Breast epithelium (tissue), 4 donors: ENCODE measurements at regions not wholly inside any gene's neighbourhood (a gene's known extent, or its start where the extent isn't known, plus 50 kb on each side); places are given as distances from the start of the nearest gene placed in this dataset.

Experiments
- DNase-seq, 2 donors: peaks; one replicate each; pipeline ENCODE4 v3.0.0-alpha.2; 2019; ENCODE audit warnings: low spot score in 2 of 2
- H3K27ac ChIP-seq, 2 donors: fragments of 200-600 bp; sonication (generic) in 1 of 2; one replicate each; pipeline ENCODE4 v1.5.1; 2016 to 2019; ENCODE audit warnings: mild to moderate bottlenecking in 1 of 2
- H3K27me3 ChIP-seq, 2 donors: fragments of 200-600 bp; sonication (generic) in 1 of 2; one replicate each; pipeline versions ENCODE4 v1.5.1 to v1.6.0; 2017 to 2019; ENCODE audit warnings: control low read depth in 1 of 2, mild to moderate bottlenecking in 1 of 2
- H3K36me3 ChIP-seq: fragments of 200-600 bp; one replicate; pipeline ENCODE4 v1.5.1; 2019
- H3K4me1 ChIP-seq, 2 donors: fragments of 200-600 bp; sonication (generic); one replicate each; pipeline ENCODE4 v1.5.1; 2016 to 2019; ENCODE audit warnings: control low read depth in 1 of 2
- H3K4me3 ChIP-seq, 3 donors: fragments of 200-600 bp; sonication (generic); 1 replicate in 2 of 3; 2 replicates in 1 of 3; pipeline ENCODE4 v1.5.1; 2016 to 2019; ENCODE audit warnings: mild to moderate bottlenecking in 3 of 3, moderate library complexity in 2 of 3
- H3K9me3 ChIP-seq, 2 donors: fragments of 200-600 bp; sonication (generic) in 1 of 2; one replicate each; pipeline ENCODE4 v1.5.1; 2016 to 2019; ENCODE audit warnings: control low read depth in 1 of 2
- CTCF ChIP-seq, 3 donors: fragments of 450-650 bp; IDR thresholded peaks; one replicate each; pipeline ENCODE4 v1.5.1; 2016 to 2017; ENCODE audit warnings: antibody characterized with exemption in 3 of 3, mild to moderate bottlenecking in 3 of 3, moderate library complexity in 3 of 3
- POLR2A ChIP-seq: fragments of 450-650 bp; IDR thresholded peaks from one replicate; pipeline ENCODE4 v1.6.1; 2016; ENCODE audit warnings: antibody characterized with exemption, mild to moderate bottlenecking, moderate library complexity
- POLR2AphosphoS5 ChIP-seq, 3 donors: sonication (generic); formaldehyde crosslinking; IDR thresholded peaks; one replicate each; pipeline ENCODE4 v1.6.1; 2017; ENCODE audit warnings: antibody characterized with exemption in 3 of 3
- intact Hi-C: fragments of 100-400 bp; cut with DNase I; formaldehyde crosslinking; loops from one replicate; pipeline ENCODE4 v1.15.1; 2023; ENCODE audit warnings: low total_unique reads

- intact Hi-C loops, result no loop called here
- H3K27me3 ChIP-seq, result no peaks in the 10 kb centered on the region
- H3K27ac ChIP-seq, result no peak overlapping the region
- TF ChIP-seq POLR2A, result no peak
- no peak for TF ChIP-seq POLR2AphosphoS5 (IDR thresholded peaks at IDR 0.05)
- no peak for TF ChIP-seq CTCF (IDR thresholded peaks at IDR 0.05)
- no peaks in the 10 kb centered on the region for H3K36me3 ChIP-seq
- no peaks in the 10 kb centered on the region for H3K9me3 ChIP-seq
- no peak for DNase-seq
- H3K4me1 ChIP-seq, result no peaks in the 10 kb centered on the region
- H3K4me3 ChIP-seq, result no peak overlapping the region
Observed at GRCh38 chr2:198917275-198917674, 540.5 kb downstream of the SATB2 start.

GRCh38 chr2:198916548-198917080 lies 541.1 kb downstream of the SATB2 start:
- no peaks in the 10 kb centered on the region for H3K9me3 ChIP-seq
- H3K27me3 ChIP-seq, result no peaks in the 10 kb centered on the region
- no peak for DNase-seq
- intact Hi-C loops, result no loop called here
- no peak overlapping the region for H3K4me3 ChIP-seq
- H3K36me3 ChIP-seq, result no peaks in the 10 kb centered on the region
- no peak overlapping the region for H3K27ac ChIP-seq
- TF ChIP-seq POLR2AphosphoS5 (IDR thresholded peaks at IDR 0.05) (no peak), POLR2A (no peak), CTCF (IDR thresholded peaks at IDR 0.05) (no peak)
- no peaks in the 10 kb centered on the region for H3K4me1 ChIP-seq

- intact Hi-C loops, result no loop called here
- TF ChIP-seq CTCF (IDR thresholded peaks at IDR 0.05), result no peak
- no peaks in the 10 kb centered on the region for H3K4me1 ChIP-seq
- no peak overlapping the region for H3K4me3 ChIP-seq
- H3K9me3 ChIP-seq, result no peaks in the 10 kb centered on the region
- no peaks in the 10 kb centered on the region for H3K36me3 ChIP-seq
- DNase-seq, result no peak
- no peaks in the 10 kb centered on the region for H3K27me3 ChIP-seq
- no peak overlapping the region for H3K27ac ChIP-seq
Observed at GRCh38 chr2:198913394-198914152, 544.2 kb downstream of the SATB2 start.

- intact Hi-C loops, result no loop called here
- Histone ChIP-seq H3K4me1 (no peaks in the 10 kb centered on the region), H3K27ac (no peak overlapping the region), H3K9me3 (no peaks in the 10 kb centered on the region), H3K4me3 (no peak overlapping the region), H3K27me3 (no peaks in the 10 kb centered on the region), H3K36me3 (no peaks in the 10 kb centered on the region)
- no peak for DNase-seq
- TF ChIP-seq POLR2AphosphoS5 (IDR thresholded peaks at IDR 0.05) (no peak), CTCF (IDR thresholded peaks at IDR 0.05) (no peak), POLR2A (no peak)
Observed at GRCh38 chr2:198909525-198910267, 548.0 kb downstream of the SATB2 start.
